H1 (cell line): ENCODE measurements at regions not wholly inside any gene's neighbourhood (a gene's known extent, or its start where the extent isn't known, plus 50 kb on each side); places are given as distances from the start of the nearest gene placed in this dataset.

ENCODE experiments used
- CHD1 ChIP-seq: IDR thresholded peaks from 2 replicates; pipeline ENCODE4 v1.6.1; 2012; ENCODE audit warnings: low read depth, low read length, improper control_type of control experiment
- EGR1 ChIP-seq: IDR thresholded peaks from 2 replicates; pipeline ENCODE4 v1.6.1; 2011; ENCODE audit warnings: low read depth, low read length, borderline replicate concordance
- EZH2 ChIP-seq: fragments of 200-600 bp; sonication (generic); IDR thresholded peaks from 2 replicates; pipeline ENCODE4 v1.7.1; 2012; ENCODE audit warnings: low read depth, mild to moderate bottlenecking, moderate library complexity, low read length, inconsistent platforms; ENCODE audit not compliant: severe bottlenecking
- POLR2A ChIP-seq, 2 experiments: IDR thresholded peaks; 1 replicate in 1 of 2; 2 replicates in 1 of 2; pipeline ENCODE4 v1.6.1; 2011; ENCODE audit warnings: low read depth in 2 of 2, low read length in 2 of 2, mild to moderate bottlenecking in 2 of 2; ENCODE audit errors: control extremely low read depth in 1 of 2
- RAD21 ChIP-seq, 2 experiments: IDR thresholded peaks in 1 of 2; conservative IDR thresholded peaks in 1 of 2; 2 replicates each; pipeline ENCODE4 v1.6.1; 2011; ENCODE audit warnings: low read depth in 2 of 2, low read length in 2 of 2, improper control_type of control experiment in 1 of 2, inconsistent platforms in 1 of 2, mild to moderate bottlenecking in 1 of 2, moderate library complexity in 1 of 2

DNA sequence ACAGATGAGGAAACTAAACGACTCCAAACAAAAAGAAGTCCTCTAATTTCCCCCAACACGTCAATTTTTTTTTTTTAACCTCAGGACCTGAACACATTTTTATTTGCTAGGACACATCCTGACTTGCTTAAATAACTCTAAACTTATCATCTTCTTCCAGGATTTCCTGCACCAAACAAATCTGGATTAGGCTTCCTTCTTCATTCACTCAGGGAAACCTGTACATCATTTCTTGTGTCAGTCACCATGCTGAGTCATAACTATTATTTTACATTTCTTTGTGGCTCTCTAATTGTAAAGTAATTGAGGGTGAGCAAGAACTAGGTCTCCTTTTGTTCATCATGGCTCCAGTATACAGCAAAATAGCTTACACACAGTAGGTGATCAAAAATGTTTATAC is 433.4 kb upstream of the GBE1 start:
- no peak for TF ChIP-seq EGR1
- no peak for TF ChIP-seq EZH2
- TF ChIP-seq RAD21 (IDR thresholded peaks at IDR 0.05 in 1 of 2, conservative IDR thresholded peaks at IDR 0.05 in 1 of 2; ENCODE audit: low read depth in 2 of 2, low read length in 2 of 2), result no peak
- no peak for TF ChIP-seq POLR2A (IDR thresholded peaks at IDR 0.05; ENCODE audit: control extremely low read depth in 1 of 2, low read depth in 2 of 2, low read length in 2 of 2)
- no peak for TF ChIP-seq CHD1
